ENCODE measurements at regions not wholly inside any gene's neighbourhood (a gene's known extent, or its start where the extent isn't known, plus 50 kb on each side); places are given as distances from the start of the nearest gene placed in this dataset.

GRCh38 chr14:44564908-44565307 lies 57.8 kb upstream of the FSCB start:
- Histone ChIP-seq H4K8ac (ENCODE audit: low read depth in 2 of 2, low read length in 2 of 2) (no peak overlapping the region), H2BK20ac (ENCODE audit: low read depth, low read length) (no peak overlapping the region), H3K9ac (ENCODE audit: low read depth, low read length) (no peak overlapping the region), H3K27ac (ENCODE audit: insufficient read depth, low read length) (no peak overlapping the region), H3K9me3 (ENCODE audit: control insufficient read depth, insufficient read depth, low read length) (no peaks in the 10 kb centered on the region), H3K79me1 (ENCODE audit: low read depth in 1 of 2, low read length in 2 of 2) (no peaks in the 10 kb centered on the region), H2BK5ac (ENCODE audit: low read depth, low read length, poor library complexity, severe bottlenecking) (no peak overlapping the region), H3K36me3 (ENCODE audit: control insufficient read depth, insufficient read depth, low read length) (no peaks in the 10 kb centered on the region), H2AK5ac (ENCODE audit: low read depth, low read length) (no peak overlapping the region), H3K56ac (ENCODE audit: extremely low read depth, insufficient read depth, low read length) (no peak overlapping the region), H2AFZ (replicated peaks; ENCODE audit: low read length, poor library complexity) (no peak overlapping the region), H3K4me1 (ENCODE audit: control insufficient read depth, insufficient read depth, low read length) (no peaks in the 10 kb centered on the region), H2BK120ac (ENCODE audit: low read depth, low read length) (no peak overlapping the region), H3K14ac (replicated peaks; ENCODE audit: low read depth, low read length) (no peak overlapping the region), H4K20me1 (ENCODE audit: insufficient read depth, low read length) (no peaks in the 10 kb centered on the region), H2BK15ac (ENCODE audit: low read depth, low read length) (no peak overlapping the region), H3K4me2 (ENCODE audit: low read depth, low read length) (no peak overlapping the region), H4K5ac (ENCODE audit: low read depth, low read length) (no peak overlapping the region), H3K4me3 (ENCODE audit: insufficient read depth, low read depth, low read length) (no peak overlapping the region), H3K27me3 (ENCODE audit: control insufficient read depth, insufficient read depth, low read length) (no peaks in the 10 kb centered on the region), H3K18ac (ENCODE audit: low read depth, low read length) (no peak overlapping the region), H2AK9ac (replicated peaks; ENCODE audit: low read depth, low read length, poor library complexity) (no peak overlapping the region), H3K4ac (ENCODE audit: low read depth, low read length) (no peak overlapping the region), H4K91ac (ENCODE audit: insufficient read depth, low read depth, low read length) (no peak overlapping the region), H3K23ac (ENCODE audit: low read depth, low read length) (no peak overlapping the region), H3K9me1 (ENCODE audit: insufficient read depth, low read length) (no peaks in the 10 kb centered on the region)
- TF ChIP-seq POLR2A (IDR thresholded peaks at IDR 0.05; ENCODE audit: low read depth, low read length) (no peak), ELK1 (IDR thresholded peaks at IDR 0.05; ENCODE audit: borderline replicate concordance, low read depth, low read length) (no peak), RAD21 (IDR thresholded peaks at IDR 0.05; ENCODE audit: low read length) (no peak), CTCF (conservative IDR thresholded peaks at IDR 0.05; ENCODE audit: low read depth, low read length) (no peak), USF2 (IDR thresholded peaks at IDR 0.05; ENCODE audit: low read depth, low read length) (no peak)
- intact Hi-C loops (cut with micrococcal nuclease): no loop called here
- POLR2A ChIA-PET (ENCODE audit: unreplicated experiment): no interaction called here
- BruUV-seq (replicated peaks): no TSS peak
- in situ Hi-C loops (cut with MboI; ENCODE audit: low sequenced_read_pairs): no loop called here
- DNase-seq (peak; percentile 6), ATAC-seq (ENCODE audit: low read depth) (no peak)
- dilution Hi-C loops (cut with HindIII; ENCODE audit: low sequenced_read_pairs, unreplicated experiment): no loop called here
- CTCF ChIA-PET: no interaction called here
- WGBS, 2 experiments (ENCODE audit: extremely low coverage in 2 of 2, insufficient read length in 1 of 2): no CpG with 5 or more reads among the region's 2 CpGs

All from IMR-90 (cell line).